Neural cell (in vitro differentiated cells): ENCODE measurements at regions not wholly inside any gene's neighbourhood (a gene's known extent, or its start where the extent isn't known, plus 50 kb on each side); places are given as distances from the start of the nearest gene placed in this dataset.

Source experiments
- H2AFZ ChIP-seq: fragments of 200-600, 300-800 bp; sonication (generic), shearing (Covaris generic); 2 replicates; pipeline ENCODE4 v1.6.0; 2014; ENCODE audit warnings: low read depth, mild to moderate bottlenecking, antibody characterized with exemption, low read length, moderate library complexity
- H3F3A ChIP-seq: fragments of 200-600 bp; shearing (Covaris generic); 2 replicates; pipeline ENCODE4 v1.6.1; 2016; ENCODE audit warnings: mild to moderate bottlenecking, moderate library complexity, mixed read lengths, antibody characterized with exemption, low read length; ENCODE audit not compliant: insufficient read depth, poor library complexity, severe bottlenecking
- H3K27ac ChIP-seq: fragments of 200-600, 300-800 bp; sonication (generic), shearing (Covaris generic); 2 replicates; pipeline ENCODE4 v1.5.1; 2014; ENCODE audit warnings: mild to moderate bottlenecking, low read length, moderate library complexity
- H3K27me3 ChIP-seq: fragments of 300-800, 200-600 bp; sonication (generic), shearing (Covaris generic); 2 replicates; pipeline ENCODE4 v1.6.0; 2014; ENCODE audit warnings: mild to moderate bottlenecking, low read depth, low read length, moderate library complexity; ENCODE audit not compliant: insufficient read depth
- H3K36me3 ChIP-seq: fragments of 300-800, 200-600 bp; sonication (generic), shearing (Covaris generic); 2 replicates; pipeline ENCODE4 v1.5.1; 2014; ENCODE audit warnings: mild to moderate bottlenecking, antibody characterized with exemption, low read length, moderate library complexity; ENCODE audit not compliant: insufficient read depth
- H3K4me2 ChIP-seq: fragments of 300-800, 200-600 bp; sonication (generic), shearing (Covaris generic); 2 replicates; pipeline ENCODE4 v1.6.0; 2014; ENCODE audit warnings: mild to moderate bottlenecking, low read length
- H3K4me3 ChIP-seq: fragments of 300-800, 200-600 bp; sonication (generic), shearing (Covaris generic); 2 replicates; pipeline ENCODE4 v1.5.1; 2014; ENCODE audit warnings: mild to moderate bottlenecking, low read length, moderate library complexity
- H3K79me2 ChIP-seq: fragments of 200-600 bp; shearing (Covaris generic); replicated peaks from 2 replicates; pipeline ENCODE4 v1.6.0; 2014; ENCODE audit warnings: mild to moderate bottlenecking, low read length, moderate library complexity; ENCODE audit not compliant: insufficient read depth
- H3K9ac ChIP-seq: fragments of 300-800, 200-600 bp; sonication (generic), shearing (Covaris generic); 2 replicates; pipeline ENCODE4 v1.6.1; 2016; ENCODE audit warnings: mild to moderate bottlenecking, low read length, mixed read lengths
- H3K9me2 ChIP-seq: fragments of 200-600 bp; shearing (Covaris generic); 2 replicates; pipeline ENCODE4 v1.6.1; 2016; ENCODE audit warnings: mild to moderate bottlenecking, low read length, mixed read lengths; ENCODE audit not compliant: insufficient read depth
- H3K9me3 ChIP-seq: fragments of 200-600, 300-800 bp; sonication (generic), shearing (Covaris generic); 2 replicates; pipeline ENCODE4 v1.6.1; 2016; ENCODE audit warnings: mild to moderate bottlenecking, mixed run types, low read length, moderate library complexity, mixed read lengths
- H4K20me1 ChIP-seq: fragments of 200-600 bp; shearing (Covaris generic); 2 replicates; pipeline ENCODE4 v1.6.1; 2016; ENCODE audit warnings: mild to moderate bottlenecking, mixed run types; ENCODE audit not compliant: insufficient read depth
- EP300 ChIP-seq: fragments of 450-650 bp; conservative IDR thresholded peaks from 2 replicates; pipeline ENCODE4 v1.6.1; 2014; ENCODE audit warnings: antibody characterized with exemption, mild to moderate bottlenecking, moderate library complexity; ENCODE audit not compliant: poor library complexity, severe bottlenecking
- EZH2 ChIP-seq: fragments of 200-600, 300-800 bp; shearing (Covaris generic), sonication (generic); IDR thresholded peaks from 2 replicates; pipeline ENCODE4 v1.6.1; 2014; ENCODE audit warnings: antibody characterized with exemption, low read length, borderline replicate concordance, mild to moderate bottlenecking; ENCODE audit not compliant: insufficient read depth, poor library complexity, severe bottlenecking
- MXI1 ChIP-seq: fragments of 450-650 bp; conservative IDR thresholded peaks from 2 replicates; pipeline ENCODE4 v1.6.1; 2014; ENCODE audit warnings: antibody characterized with exemption, mild to moderate bottlenecking; ENCODE audit not compliant: poor library complexity, severe bottlenecking
- POLR2AphosphoS5 ChIP-seq: IDR thresholded peaks from 2 replicates; pipeline ENCODE4 v1.6.1; 2012
- RAD21 ChIP-seq: fragments of 450-650 bp; conservative IDR thresholded peaks from 2 replicates; pipeline ENCODE4 v1.6.1; 2014; ENCODE audit warnings: antibody characterized with exemption, mild to moderate bottlenecking, moderate library complexity
- REST ChIP-seq: IDR thresholded peaks from 2 replicates; pipeline ENCODE4 v1.6.1; 2012; ENCODE audit warnings: borderline replicate concordance
- SMC3 ChIP-seq: fragments of 450-650 bp; conservative IDR thresholded peaks from 2 replicates; pipeline ENCODE4 v1.6.1; 2014; ENCODE audit warnings: antibody characterized with exemption, mild to moderate bottlenecking, moderate library complexity; ENCODE audit not compliant: poor library complexity
- TAF1 ChIP-seq: IDR thresholded peaks from 2 replicates; pipeline ENCODE4 v1.6.1; 2012; ENCODE audit warnings: low read depth
- TF ChIP-seq, protein P1 (sequence below): fragments of 450-650 bp; IDR thresholded peaks from 2 replicates; pipeline ENCODE4 v1.5.1; 2014; ENCODE audit warnings: antibody characterized with exemption, mild to moderate bottlenecking, moderate library complexity; ENCODE audit not compliant: poor library complexity, severe bottlenecking

GRCh38 chr1:56415720-56416119 lies 163.6 kb downstream of the PLPP3 start:
- no peak overlapping the region for H3K4me3 ChIP-seq
- H3K27me3 ChIP-seq, result no peaks in the 10 kb centered on the region
- no peak overlapping the region for H2AFZ ChIP-seq
- H3K9me3 ChIP-seq, result no peaks in the 10 kb centered on the region
- no peaks in the 10 kb centered on the region for H4K20me1 ChIP-seq
- no peak overlapping the region for H3K9ac ChIP-seq
- no peaks in the 10 kb centered on the region for H3K9me2 ChIP-seq
- no peak overlapping the region for H3K27ac ChIP-seq
- H3K36me3 ChIP-seq, result no peaks in the 10 kb centered on the region
- H3F3A ChIP-seq, result no peaks in the 10 kb centered on the region
- H3K79me2 ChIP-seq, result no peaks in the 10 kb centered on the region
- no peak for TF ChIP-seq RAD21
- H3K4me2 ChIP-seq, result no peak overlapping the region

- H3K27ac ChIP-seq, result no peak overlapping the region
- no peaks in the 10 kb centered on the region for H3K9me2 ChIP-seq
These were observed 164.1 kb downstream of the PLPP3 start for GRCh38 chr1:56415258-56415657.

DNA sequence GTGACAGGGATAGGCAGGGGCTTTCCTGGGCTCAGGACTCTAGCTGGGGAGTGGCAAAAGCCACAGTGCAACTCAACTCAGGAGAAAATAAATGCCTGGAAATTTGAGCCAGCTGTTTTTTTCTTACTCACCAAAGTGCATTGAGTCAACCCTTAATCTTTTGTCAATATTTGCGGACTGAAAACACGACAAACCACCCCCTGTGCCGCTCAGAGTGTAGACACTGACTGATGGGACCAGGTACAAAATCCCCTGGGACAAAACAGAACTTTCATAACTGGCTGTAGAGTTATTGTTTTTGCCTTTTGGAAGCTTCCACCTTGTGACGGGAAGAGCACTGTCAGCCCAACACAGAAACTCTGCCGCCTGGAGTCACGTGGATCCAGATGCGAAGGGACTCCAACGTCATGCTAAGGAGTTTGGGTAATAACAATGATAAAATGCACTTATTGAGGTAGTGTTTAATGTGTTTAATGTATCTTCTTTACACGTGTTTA lies 164.6 kb downstream of the PLPP3 start:
- Histone ChIP-seq H3K9ac (no peak overlapping the region), H3K27me3 (no peaks in the 10 kb centered on the region), H2AFZ (no peak overlapping the region), H3K4me2 (no peak overlapping the region), H4K20me1 (no peaks in the 10 kb centered on the region), H3K4me3 (no peak overlapping the region), H3K9me2 (no peaks in the 10 kb centered on the region), H3K36me3 (no peaks in the 10 kb centered on the region), H3F3A (no peaks in the 10 kb centered on the region), H3K9me3 (no peaks in the 10 kb centered on the region), H3K79me2 (no peaks in the 10 kb centered on the region), H3K27ac (no peak overlapping the region)
- no peak for TF ChIP-seq REST
- TF ChIP-seq EZH2, result no peak
- no peak for TF ChIP-seq TAF1
- TF ChIP-seq RAD21, result no peak

More at GRCh38 chr1:56415258-56415657, 164.1 kb downstream of the PLPP3 start:
- H3K79me2 ChIP-seq, result no peaks in the 10 kb centered on the region
- H4K20me1 ChIP-seq, result no peaks in the 10 kb centered on the region
- no peaks in the 10 kb centered on the region for H3F3A ChIP-seq
- H3K4me2 ChIP-seq, result no peak overlapping the region
- no peak for TF ChIP-seq POLR2AphosphoS5
- TF ChIP-seq SMC3, result no peak
- no peak for TF ChIP-seq MXI1
- TF ChIP-seq TAF1, result no peak
- H2AFZ ChIP-seq, result no peak overlapping the region
- H3K9me3 ChIP-seq, result no peaks in the 10 kb centered on the region
- H3K36me3 ChIP-seq, result no peaks in the 10 kb centered on the region
- no peak overlapping the region for H3K4me3 ChIP-seq
- H3K9ac ChIP-seq, result no peak overlapping the region
- H3K27me3 ChIP-seq, result no peaks in the 10 kb centered on the region

DNA sequence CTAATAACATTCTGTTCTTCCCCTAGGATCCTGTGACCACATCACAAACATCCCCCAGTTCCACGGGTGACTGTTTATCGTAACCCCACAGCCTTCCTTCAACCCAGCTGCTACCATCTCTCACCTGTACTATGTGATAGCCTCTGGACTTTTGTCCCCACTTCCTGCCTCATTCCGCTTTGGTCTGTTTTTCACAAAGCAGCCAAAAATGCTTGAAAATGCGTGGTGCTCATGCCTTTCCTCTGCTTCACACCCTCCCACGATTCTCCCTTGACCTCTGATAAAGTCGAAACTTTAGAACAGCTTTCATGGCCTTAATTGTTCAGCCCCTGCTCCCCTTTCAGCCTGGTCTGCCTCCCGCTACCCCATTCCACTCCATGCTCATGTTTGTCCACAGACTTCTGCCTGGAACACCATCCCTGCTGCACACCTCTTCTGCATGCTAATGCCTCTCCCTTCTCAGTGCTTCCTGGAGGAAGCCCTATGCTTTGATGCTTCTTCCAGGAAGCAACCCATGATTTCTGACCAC lies 165.6 kb downstream of the PLPP3 start:
- Histone ChIP-seq H3K4me2 (no peak overlapping the region), H2AFZ (no peak overlapping the region), H3K9me2 (no peaks in the 10 kb centered on the region), H3K27me3 (no peaks in the 10 kb centered on the region), H3F3A (no peaks in the 10 kb centered on the region), H3K36me3 (no peaks in the 10 kb centered on the region), H3K9me3 (no peaks in the 10 kb centered on the region), H4K20me1 (no peaks in the 10 kb centered on the region), H3K9ac (no peak overlapping the region), H3K4me3 (no peak overlapping the region), H3K27ac (no peak overlapping the region), H3K79me2 (no peaks in the 10 kb centered on the region)
- TF ChIP-seq REST, result no peak
- TF ChIP-seq RAD21, result no peak
- TF ChIP-seq POLR2AphosphoS5, result no peak
- TF ChIP-seq MXI1, result no peak
- no peak for TF ChIP-seq EP300
- TF ChIP-seq SMC3, result no peak
- TF ChIP-seq, protein P1, sequence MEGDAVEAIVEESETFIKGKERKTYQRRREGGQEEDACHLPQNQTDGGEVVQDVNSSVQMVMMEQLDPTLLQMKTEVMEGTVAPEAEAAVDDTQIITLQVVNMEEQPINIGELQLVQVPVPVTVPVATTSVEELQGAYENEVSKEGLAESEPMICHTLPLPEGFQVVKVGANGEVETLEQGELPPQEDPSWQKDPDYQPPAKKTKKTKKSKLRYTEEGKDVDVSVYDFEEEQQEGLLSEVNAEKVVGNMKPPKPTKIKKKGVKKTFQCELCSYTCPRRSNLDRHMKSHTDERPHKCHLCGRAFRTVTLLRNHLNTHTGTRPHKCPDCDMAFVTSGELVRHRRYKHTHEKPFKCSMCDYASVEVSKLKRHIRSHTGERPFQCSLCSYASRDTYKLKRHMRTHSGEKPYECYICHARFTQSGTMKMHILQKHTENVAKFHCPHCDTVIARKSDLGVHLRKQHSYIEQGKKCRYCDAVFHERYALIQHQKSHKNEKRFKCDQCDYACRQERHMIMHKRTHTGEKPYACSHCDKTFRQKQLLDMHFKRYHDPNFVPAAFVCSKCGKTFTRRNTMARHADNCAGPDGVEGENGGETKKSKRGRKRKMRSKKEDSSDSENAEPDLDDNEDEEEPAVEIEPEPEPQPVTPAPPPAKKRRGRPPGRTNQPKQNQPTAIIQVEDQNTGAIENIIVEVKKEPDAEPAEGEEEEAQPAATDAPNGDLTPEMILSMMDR, result no peak
- TF ChIP-seq EZH2, result no peak
- TF ChIP-seq TAF1, result no peak
